SH-SY5Y (cell line): ENCODE measurements at regions not wholly inside any gene's neighbourhood (a gene's known extent, or its start where the extent isn't known, plus 50 kb on each side); places are given as distances from the start of the nearest gene placed in this dataset.

ENCODE experiments used
- GATA2 ChIP-seq: IDR thresholded peaks from 2 replicates; pipeline ENCODE4 v1.6.1; 2011; ENCODE audit warnings: mild to moderate bottlenecking, low read depth, low read length
- GATA3 ChIP-seq: IDR thresholded peaks from 2 replicates; pipeline ENCODE4 v1.6.1; 2011; ENCODE audit warnings: low read depth, mild to moderate bottlenecking, low read length, moderate library complexity

- TF ChIP-seq GATA3 (no peak), GATA2 (no peak)
Observed at GRCh38 chr22:22071455-22071854, 88.9 kb upstream of the TOP3B start.

DNA sequence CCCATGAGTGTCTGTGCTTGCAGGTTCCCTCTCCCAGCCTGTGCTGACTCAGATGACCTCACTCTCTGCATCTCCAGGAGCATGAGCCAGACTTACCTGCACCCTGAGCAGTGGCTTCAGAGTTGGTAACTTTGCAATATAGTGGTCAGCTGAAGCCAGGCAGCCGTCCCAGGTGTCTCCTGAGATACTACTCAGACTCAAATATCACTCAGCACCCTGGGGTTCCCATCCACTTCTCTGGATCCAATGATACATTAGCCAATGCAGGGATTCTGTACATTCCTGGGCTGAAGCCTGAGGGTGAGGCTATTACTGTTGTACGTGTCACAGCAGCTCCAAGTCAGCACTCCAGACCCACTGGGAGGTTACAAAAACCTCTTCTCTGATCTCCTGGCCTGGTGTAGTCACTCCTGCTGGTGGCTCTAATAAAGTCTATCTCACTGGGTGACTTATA, 87.8 kb upstream of the TOP3B start:
- TF ChIP-seq GATA2 (no peak), GATA3 (no peak)

DNA sequence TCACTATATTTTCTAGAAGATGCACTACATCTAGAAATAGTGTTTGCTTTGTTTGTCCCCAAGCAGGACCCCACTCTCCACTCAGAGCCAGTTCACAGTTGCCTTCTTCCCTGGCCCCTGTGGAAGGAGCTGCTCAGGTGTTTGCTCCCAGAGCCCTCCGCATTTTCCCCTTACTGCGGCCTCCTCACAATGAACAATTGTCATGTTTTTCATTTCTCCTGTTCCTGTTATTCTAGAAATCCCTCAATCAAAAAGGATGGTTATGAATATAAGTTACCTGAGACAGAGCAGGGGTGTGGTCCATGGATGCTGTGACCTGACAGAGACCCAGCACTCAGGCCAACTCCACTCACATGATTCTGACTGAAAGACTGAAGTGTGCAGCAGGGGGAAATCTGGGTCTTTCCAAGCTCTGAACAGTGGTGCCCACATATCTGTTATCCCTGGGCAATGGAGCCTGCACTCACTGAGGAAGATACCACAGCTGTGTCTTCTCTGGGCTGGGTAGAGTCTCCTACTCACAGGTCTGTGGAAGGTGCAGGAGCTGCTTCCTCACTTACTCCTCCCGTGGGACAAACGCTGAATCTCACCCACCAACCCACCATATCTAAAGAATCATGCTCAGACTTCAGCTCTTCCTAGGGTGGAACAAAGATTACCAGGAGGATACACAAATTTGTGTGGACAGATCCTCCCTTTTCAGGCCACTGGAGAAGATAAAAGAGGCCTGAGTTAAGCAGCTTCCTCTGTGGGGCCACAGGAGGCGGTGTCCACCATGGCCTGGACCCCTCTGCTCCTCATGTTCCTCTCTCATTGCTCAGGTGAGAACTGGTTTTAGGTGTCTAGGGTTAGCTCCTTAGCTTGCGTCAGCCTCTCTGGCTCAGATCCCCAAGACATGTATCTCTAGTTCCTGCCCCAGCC, 87.1 kb upstream of the TOP3B start:
- no peak for TF ChIP-seq GATA3
- no peak for TF ChIP-seq GATA2

DNA sequence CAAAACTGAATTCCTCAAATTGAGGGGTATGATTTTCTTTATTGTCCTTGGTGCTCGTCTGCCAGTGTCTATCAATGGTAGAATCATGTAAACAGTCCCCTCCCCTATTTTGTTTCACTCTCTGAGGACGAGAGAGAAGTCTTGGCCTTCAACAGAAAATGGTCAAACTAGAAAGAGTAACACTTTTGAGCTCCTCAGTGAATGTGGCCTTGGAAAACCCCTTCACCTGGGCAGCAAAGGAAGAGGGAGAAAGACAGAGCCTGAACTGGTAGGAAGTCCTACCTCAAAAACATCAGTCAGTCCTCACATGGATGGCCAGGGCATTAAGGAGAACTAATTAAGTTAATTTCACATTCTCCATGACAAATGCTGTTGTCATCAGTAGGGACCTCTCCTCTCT, 86.1 kb upstream of the TOP3B start:
- TF ChIP-seq GATA3 (no peak), GATA2 (no peak)

- TF ChIP-seq GATA3 (no peak), GATA2 (no peak)
Observed at GRCh38 chr22:22068025-22068424, 85.4 kb upstream of the TOP3B start.

DNA sequence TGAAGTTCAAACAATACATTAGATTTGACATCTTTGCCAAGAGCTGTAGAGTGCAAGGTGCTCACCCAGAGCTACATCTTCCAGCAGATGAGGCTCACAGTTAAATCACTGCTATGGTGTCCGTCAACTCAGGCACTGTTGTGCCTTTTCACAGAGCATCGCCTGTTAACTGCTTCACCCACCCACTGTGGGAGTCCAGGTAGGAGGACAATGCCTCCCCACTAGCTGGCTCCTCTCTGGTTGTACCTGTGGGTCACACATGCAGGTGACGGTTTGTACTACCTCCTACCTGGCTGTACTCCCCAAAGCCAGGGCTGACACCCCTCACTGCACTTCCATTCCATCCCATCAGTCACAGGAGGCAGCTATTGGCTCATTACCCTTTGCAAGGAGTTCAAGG, 84.6 kb upstream of the TOP3B start:
- TF ChIP-seq GATA3 (no peak), GATA2 (no peak)

- TF ChIP-seq GATA2 (no peak), GATA3 (no peak)
Observed at GRCh38 chr22:22064580-22064979, 82.0 kb upstream of the TOP3B start.

GRCh38 chr22:22062306-22062793, 79.8 kb upstream of the TOP3B start:
- TF ChIP-seq GATA2 = no peak
- TF ChIP-seq GATA3 = no peak

GRCh38 chr22:22061085-22062077, 78.8 kb upstream of the TOP3B start:
- TF ChIP-seq GATA2 (no peak), GATA3 (no peak)

DNA sequence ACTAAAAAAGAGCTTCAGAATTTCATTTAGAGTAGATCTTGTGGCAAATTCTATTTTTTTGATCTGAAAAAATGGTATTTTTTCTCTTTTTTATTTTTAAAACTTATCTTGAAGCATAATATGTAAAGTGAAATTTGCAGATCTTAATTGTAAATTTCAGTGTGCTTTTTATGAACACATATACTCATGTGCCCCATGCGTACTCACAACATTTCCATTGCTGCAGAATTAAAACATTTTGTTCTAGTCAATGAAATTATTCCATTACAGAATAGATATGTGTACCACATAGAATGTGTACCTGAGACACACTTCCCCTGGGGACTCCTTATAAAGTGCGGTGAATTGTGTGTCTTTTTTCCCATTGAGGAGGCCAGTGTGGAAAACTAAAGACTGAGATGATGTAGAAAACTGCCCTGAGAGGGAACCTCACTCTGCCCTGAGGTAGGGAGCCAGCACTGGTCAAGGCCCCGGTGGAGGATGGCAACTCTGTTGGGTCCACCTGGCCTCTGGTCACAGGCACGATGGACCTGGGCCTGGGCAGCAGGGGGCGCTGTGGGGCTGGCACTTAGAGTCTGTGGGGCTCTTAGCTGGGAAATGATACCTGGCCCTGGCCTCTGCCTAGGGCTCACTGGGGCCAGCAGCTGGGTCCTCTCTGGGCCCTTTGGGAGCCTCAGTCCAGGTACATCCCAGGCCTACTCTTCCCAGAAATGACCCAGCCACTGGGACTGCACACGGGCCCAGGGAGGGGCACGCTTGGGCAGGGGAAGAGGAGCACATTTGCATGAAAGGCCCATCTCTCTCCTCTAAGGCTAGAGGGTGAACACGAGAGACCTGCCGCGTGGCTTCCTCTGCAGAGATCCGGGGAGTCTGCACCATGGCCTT, 77.9 kb upstream of the TOP3B start:
- TF ChIP-seq GATA3 = no peak
- TF ChIP-seq GATA2 = no peak

DNA sequence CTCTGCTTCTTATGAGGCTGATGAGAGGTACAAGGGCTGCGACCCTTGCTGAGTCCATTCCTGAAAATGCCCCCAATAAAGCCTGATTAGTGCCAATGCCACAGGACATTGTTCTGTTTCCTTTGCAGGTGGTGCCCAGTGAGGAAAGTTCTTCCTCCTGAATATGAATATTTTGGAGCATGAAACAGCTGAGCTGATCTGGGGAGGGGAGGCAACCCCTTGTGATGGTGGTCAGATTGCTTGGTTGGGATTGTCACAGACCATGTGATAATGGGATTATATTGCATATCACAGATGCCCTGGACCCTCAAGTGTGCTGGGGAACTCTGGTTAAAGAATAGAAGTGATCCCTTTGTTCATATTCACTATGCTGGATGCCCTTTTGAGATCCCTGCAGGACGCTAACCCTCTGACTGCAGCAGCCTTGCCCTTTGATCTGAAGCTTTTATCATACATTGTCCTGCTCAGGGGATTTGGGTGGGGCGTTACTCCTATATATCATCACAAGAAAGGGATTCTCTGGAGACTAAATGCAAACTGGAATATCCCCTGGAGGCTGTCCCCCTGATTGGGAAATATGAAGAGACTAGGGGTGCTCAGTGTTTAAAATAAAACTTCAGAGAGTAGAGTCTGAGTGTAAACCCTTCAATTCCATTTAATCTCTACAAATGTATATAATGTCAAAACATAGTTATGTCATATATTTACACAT, 76.9 kb upstream of the TOP3B start:
- no peak for TF ChIP-seq GATA3
- no peak for TF ChIP-seq GATA2

- no peak for TF ChIP-seq GATA2
- TF ChIP-seq GATA3 = no peak
Observed at GRCh38 chr22:22058633-22059290, 76.2 kb upstream of the TOP3B start.
